GM18868 (cell line): ENCODE measurements at regions not wholly inside any gene's neighbourhood (a gene's known extent, or its start where the extent isn't known, plus 50 kb on each side); places are given as distances from the start of the nearest gene placed in this dataset.
"Not testable (repeated sequence)": the region's sequence is repeated elsewhere in the genome, so short reads cannot be mapped to it uniquely, and the experiment has no call there.

ENCODE experiments used
- ATAC-seq: cut with Tn5 transposase; IDR thresholded peaks from one replicate; pipeline ENCODE4 v1.9.1; 2021; ENCODE audit warnings: mild to moderate bottlenecking, moderate library complexity; ENCODE audit not compliant: unreplicated experiment

DNA sequence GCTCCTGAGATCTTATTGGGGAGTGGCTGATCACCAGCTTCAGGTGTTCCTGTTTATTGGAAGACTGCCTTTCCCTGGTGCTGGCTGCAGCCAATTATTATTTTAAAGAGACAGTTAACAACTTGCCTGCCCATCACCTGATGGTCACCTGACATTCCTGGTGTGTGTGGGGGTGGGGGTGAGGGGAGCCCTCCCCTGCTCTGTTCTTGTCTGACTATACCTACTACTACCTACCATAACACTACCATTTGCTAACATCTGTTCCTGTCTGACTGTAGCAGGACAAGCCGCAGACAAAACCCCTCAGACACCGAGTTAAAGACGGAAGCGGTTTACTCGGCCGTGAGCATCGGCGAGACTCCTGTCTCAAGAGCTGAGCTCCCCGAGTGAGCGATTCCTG, 54.9 kb upstream of the NBPF3 start:
- ATAC-seq, result no peak

DNA sequence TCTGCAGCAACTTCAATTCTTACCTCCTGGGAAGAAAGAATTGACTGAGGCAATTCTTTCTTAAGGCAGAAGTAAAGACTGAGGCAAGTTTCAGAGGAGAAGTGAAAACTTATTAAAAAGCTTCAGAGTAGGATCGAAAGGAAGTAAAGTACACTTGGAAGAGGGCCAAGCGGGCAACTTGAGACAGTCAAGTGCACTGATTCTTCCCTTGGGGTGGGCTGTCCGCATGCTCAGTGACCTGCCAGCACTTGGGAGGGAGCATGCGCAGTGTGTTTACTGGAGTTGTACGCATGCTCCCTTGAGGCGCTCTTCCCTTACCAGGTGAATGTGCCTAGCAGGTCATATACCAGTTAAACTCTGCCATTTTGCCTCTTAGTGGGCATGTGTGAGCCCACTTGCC, 55.3 kb upstream of the NBPF3 start:
- no peak for ATAC-seq

DNA sequence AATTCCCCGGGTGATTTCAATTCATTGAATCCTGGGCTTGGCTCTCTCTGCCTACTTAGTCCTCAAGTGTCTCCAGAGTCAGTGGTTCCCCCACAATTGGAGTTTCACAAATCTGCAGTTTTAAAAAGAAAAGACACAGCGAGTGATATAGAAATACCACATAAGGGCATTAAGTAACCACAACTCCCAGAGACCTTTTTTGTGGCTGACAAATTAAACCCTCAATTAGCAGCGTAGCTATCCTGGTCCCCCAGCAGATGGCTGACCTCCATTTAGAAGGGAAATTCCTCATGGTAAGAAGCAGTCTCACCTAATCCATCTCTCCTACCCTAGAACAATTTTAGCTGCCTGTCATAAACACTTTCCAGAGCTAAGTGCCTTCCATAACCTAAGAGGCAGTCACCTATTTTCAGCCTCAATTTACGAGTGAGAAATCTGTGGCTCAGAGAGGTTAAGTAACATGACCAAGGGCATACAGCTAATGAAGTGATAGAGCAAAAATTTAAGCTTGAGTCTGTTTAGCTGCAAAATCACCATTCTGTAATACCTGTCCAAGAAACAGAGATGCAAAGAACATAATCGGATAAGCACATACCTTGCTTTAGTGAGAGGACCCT, 56.0 kb upstream of the NBPF3 start:
- no peak for ATAC-seq

DNA sequence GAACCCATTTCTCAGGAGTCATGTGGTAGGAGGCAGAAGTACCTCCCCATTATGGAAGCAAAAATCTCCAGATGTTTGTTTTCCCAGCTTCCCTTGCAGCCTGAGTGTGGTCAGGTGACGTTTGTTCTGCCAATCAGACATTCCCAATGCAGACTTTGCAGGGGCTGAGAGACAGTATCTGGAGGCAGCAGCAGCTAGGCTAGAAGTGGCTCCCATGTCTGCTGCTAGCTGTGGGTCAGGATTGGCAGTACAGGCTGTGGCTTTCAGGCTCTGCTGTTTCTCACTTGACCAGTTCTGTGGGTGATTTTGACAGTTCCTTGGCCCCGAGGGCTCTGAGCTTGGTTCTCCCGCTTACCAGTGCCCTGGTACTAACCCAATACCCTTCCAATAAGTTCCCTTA, 58.6 kb upstream of the NBPF3 start:
- no peak for ATAC-seq

DNA sequence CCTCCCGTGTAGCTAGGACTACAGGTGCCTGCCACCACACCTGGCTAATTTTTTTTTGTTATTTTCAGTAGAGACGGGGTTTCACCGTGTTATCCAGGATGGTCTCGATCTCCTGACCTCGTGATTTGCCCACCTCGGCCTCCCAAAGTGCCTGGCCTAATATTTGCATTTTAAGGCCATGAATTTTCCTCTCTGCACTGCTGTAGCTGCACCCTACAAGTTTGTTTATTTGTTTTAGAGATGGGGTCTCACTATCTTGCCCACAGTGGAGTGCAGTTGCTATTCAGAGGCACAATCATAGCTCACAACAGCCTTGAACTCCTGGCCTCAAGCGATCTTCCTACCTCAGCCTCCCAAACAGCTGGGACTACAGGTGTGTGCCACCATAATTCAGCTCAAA, 59.8 kb upstream of the NBPF3 start:
- ATAC-seq, result not testable (repeated sequence)

DNA sequence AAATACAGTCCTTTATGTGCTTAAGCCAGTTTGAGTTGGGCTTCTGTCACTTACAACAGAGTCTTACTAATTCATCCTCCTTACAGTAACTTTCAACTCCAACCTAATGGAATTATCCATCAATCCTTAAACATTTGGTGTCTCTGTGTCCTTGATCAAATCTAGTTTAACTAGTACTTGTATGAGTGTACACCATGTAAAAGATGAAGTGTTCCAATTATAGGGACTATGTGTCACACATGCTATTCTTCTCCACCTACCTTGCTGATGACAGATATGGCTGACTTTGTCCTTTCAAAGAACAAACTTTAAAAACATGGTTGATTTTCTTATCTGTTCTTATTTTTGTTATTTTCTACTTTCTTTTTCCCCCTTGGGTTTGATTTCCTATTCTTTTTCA, 60.4 kb upstream of the NBPF3 start:
- ATAC-seq, result no peak

DNA sequence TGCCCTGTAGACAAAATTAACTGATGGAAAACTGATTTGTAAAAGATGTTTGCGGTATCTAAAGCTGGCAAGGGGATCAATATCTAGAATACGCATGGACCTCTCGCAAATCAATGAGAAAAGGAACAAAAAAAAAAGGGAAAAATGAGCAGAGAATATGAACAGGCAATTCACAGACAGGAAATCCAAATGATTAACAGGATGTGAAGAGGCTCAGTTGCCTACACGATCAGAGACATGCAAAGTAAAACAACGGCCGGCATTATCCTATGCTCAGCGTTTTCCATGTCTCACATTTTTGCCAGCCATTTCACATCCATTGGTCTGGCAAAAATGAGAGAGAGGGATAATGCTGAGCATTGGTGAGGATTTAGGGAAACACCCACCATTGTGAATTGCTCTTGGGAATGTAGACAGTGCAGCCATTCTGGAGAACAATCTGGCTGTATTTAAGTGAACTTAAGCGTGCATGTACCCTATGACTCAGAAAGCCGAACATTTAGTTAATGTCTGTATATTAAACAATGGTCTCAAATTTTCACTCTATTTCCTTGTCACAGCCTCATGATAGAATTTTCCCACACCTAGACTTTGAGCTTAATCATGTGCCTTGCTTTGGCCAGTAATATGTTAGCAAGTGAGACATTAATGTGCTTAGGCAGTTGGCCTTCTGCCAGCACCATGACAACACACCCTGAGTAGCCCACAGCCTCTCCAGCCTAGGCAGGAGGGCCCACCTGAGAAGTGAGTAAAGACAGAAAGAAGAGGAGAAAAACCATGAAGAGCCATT, 61.0 kb upstream of the NBPF3 start:
- no peak for ATAC-seq

DNA sequence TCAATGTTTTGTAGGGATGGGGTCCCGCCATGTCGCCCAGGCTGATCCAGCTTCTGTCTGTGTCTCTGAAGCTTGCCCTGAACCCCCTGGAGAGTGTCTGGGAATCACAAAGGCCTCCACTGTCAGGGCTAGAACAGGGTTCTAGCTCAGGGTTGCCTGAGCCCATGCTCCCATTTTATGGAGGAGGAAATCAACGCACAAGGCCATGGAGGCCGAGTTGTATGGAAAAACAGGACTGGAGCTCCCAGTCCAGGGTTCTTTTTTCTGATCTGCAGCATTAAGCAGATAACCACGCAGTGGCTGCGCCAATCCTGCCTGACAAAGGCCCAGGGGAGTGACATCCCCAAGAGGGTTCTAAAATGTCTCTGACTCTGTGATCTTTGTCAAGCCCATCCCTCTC, 67.6 kb upstream of the NBPF3 start:
- no peak for ATAC-seq

DNA sequence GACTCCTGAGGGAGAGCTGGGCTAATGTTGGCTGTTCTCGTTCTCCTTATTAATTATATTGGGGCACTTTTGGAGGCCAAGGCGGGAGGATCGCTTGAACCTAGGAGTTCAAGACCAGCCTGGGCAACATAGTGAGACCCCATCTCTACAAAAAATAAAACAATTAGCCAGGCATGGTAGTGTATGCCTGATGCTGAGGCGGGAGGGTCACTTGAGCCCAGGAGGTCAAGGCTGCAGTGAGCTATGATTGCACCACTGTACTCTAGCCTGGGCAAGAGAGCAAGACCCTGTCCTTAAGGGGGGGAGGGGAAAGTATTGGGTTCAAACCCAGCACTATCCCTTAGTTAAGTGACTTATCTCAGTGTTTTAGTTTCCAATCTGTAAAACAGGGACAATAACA, 70.0 kb upstream of the NBPF3 start:
- no peak for ATAC-seq

DNA sequence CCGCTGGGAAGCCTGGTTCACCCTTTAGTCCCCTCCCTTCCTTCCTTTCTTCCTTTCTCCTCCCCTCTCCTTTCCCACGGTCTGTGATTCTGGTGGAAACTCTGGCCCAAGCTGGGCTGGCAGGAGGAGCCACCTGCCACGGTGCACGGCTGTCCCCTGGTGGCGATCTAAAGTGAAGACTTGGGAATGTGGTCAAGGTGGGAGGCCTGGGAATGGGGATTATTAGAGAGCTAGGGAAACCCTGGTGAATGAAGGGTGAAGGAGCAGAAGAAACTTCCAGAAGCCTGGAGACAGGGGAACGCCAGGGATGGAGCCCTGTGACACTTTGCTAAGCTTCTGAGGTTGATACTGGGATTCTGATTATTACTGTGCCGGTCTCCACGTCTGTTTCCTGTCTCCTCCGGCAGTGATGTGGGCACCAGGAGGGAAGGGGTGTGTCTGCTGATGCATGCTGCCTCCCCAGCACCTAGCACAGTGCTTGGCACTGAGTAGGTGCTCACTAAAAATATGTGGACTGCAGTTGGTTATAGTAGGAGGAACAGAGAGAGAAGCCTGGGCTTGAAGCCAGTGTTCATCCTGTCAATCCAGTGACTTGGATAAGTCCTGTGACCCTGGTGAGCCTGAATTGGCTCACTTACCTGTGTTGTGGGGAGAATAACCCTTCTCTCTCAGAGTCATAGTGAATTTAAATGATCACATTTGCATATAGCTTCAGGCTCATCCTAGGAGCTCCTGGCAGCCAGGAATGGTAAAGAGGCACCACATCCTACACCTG, 71.2 kb upstream of the NBPF3 start:
- ATAC-seq, result no peak

DNA sequence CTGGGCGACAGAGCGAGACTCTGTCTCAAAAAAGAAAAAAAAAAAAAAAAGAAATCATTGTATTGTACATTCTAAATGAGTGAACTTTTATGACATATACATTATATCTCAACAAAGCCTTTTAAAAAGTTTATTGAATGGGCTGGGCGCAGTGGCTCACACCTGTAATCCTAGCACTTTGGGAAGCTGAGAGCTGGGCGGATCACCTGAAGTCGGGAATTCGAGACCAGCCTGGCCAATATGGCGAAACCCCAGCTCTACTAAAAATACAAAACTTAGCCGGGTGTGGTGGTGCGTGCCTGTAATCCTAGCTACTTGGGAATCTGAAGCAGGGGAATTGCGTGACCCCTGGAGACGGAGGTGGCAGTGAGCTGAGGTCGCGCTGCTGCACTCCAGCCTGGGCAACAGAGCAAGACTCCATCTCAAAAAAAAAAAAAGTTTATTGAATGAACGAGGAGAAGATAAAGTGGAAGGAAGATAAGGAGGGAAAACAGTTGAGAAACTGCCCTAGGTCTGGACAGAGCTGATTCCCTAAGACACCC, 71.9 kb upstream of the NBPF3 start:
- ATAC-seq, result not testable (repeated sequence)

DNA sequence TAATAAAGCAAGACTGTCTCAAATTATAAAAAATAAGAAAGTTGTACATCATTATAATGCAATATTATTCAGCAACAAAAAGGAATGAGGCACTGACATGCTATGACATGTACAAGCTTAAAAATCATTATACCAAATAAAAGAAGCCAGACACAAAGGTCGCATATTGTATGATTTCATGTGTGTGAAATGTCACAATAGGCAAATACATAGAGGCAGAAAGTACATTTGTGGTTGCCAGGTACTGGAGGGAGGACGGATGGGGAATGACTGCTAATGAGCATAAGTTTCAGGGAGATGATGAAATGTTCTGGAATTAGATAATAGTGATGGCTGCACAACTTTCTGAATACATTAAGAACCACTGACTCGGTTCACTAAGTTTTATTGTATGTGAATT, 73.6 kb upstream of the NBPF3 start:
- no peak for ATAC-seq

DNA sequence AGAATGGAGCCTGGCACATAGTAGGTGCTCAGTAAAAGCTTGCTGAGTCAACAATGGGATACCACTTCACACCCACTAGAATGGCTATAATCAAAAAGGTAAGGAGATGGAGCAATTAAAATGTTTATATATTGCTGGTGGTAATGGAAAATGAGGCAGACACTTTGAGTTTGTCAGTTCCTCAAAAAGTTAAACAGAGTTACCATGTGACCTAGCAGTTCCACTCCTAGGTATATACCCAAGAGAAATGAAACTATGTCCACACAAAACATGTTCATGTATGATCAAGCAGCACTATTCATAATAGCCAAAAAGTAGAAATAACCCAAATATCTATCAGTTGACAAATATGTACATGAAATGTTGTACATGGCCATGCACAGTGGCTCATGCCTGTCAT, 74.8 kb upstream of the ECE1 start:
- no peak for ATAC-seq

DNA sequence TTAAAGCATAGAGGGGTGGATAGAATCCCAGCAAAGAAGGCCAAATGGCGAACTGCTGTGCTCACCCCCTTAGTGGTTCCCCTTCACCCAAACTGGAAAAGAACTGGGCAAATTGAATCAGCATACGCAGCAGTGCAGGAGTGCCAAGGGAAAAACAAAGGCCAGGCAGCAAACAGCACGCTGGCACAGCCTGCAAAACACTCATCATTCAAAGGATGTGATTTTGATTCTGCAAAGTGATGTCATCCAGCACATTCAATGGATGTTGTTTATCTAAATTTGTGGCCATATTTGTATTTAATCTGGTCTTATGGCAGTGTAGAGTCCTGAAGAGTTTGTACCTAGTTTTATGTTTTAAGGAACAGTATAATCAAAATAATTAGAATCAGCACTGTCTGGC, 71.8 kb upstream of the ECE1 start:
- ATAC-seq, result no peak

DNA sequence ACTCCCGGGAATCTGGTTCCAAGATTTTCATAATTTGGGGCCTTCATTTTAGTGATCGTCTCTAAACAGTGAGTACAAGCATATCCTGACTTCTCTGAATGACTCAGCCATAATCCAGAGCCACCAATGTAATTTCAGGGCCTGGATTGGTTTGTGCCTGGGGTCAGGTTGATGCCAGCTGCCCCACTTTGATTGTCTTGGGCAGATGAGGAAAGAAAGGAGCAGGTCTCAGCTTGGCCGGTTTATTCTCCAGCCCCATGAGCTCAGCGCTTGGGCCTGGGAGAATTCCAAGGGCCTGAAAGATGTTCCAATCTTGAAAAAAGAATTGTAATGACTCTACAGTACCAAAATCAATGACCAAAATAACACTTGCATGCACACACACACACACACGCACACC, 71.2 kb upstream of the ECE1 start:
- no peak for ATAC-seq

DNA sequence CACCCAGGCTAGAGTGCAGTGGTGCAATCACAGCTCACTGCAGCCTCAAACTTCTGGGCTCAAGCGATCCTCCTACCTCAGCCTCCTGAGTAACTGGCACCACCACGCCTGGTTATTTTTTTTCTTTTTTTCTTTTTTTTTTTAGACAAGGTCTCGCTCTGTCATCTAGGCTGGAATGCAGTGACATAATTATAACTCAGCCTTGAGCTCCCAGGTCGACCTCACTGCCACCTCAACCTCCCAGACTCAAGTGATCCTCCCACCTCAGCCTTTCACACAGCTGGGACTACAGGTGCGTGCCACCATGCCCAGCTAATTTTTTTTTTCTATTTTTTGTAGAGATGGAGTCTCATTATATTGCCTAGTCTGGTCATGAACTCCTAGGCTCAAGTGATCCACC, 66.9 kb upstream of the ECE1 start:
- no peak for ATAC-seq

DNA sequence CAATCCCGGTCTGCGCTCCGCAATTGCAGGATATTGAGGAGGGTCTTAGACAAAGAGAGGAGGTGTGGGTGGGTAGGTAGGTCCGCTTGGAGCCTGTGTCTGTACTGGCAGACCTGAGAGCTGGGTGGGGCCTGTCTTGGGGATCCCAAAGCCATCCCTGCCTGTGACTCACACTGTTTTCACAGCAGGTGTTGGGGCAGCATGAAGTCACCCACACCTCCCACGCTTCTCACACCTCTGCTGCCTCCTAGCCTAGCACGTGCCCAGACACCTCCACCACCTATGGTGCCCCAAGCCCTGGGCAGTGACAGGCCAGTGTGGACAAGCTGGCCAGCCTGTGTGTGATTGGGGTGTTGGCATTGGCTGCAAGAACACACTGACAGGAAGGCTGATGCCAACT, 65.7 kb upstream of the ECE1 start:
- ATAC-seq, result no peak

DNA sequence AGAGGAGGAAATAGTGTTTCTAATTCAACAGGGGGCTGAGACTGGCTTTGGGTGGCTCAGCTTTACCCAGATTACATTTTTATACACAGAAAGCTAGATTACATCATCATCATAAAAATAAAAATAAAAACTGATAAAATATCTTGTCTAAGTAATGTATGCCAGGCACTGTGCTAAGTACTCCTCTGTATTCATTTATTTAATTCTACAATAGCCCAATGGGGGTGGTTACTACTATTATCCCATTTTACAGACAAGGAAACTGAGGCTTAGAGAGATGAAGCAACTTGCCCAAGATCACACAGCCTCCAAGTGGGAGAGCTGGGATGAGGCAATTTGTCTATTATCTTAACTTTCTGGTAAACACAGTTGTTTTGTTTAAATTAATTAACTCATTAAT, 62.3 kb upstream of the ECE1 start:
- no peak for ATAC-seq

DNA sequence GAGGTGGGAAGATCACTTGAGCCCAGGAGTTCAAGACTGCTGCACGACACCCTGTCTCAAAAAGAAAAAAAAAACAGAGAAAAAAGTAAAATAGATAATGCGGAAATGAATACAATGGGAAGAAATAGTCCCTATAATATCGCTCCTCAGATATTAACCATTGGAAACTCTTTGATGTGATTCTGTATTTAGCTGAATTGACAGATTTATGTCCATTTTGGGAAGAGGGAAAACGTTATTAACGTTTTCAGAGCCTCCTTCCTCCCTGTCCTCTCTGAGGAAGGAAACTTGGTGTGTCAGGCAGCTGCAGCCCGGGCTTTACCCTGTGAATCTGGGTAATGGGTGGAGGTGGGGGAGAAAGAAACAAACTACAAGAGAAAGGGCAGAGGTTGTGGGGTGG, 61.6 kb upstream of the ECE1 start:
- ATAC-seq, result no peak

DNA sequence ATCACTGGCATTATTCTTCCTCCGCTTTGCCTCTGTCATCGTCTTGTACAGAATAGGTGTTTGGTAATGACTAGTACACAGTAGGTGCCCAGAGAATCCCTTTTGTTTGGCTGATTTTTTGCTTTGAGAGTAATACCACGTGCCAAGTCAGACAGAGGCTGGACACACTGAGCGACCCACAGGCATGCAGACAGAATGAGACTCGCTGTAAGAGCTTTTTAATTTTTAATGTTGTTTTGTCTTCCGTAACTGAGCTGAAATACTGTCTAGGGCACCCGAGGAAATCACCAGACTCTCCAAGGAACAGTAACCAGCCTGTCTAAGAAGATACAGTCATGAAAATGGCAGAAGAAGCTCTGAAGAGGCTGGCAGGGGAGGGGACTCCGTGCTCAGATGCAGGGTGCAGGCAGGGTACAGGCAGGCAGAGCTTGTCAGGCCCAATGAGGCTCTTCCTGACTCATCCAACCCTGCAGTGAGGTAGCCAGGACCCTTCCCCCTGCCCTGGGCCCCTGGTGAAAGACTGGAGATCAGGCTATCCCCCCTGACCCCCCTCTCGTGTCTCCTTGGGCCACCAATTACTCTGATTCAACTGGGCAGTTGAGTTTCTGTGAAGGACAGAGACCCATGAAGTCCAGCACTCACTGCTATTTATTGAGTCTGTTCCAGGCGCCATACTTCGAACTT, 60.1 kb upstream of the ECE1 start:
- ATAC-seq, result no peak

DNA sequence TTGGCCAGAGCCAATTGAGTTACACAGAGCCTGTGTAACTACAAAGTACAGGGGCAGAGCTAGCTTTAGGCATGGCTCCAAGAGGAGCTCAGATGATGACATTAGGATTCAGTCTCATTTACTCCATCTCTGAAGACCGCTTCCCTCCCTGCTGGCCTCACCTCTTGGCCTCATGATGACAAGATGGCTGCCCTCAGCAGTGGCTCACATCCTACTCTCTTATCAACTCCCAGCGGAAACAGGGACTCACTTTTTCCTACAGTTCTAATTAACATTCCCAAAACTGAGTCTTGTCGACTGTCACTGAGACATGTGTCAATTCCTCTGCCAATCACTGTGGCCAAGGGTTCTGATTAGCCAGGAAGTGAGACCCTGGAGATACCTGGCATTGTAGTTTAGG, 59.4 kb upstream of the ECE1 start:
- ATAC-seq, result no peak
